ENCODE measurements at regions not wholly inside any gene's neighbourhood (a gene's known extent, or its start where the extent isn't known, plus 50 kb on each side); places are given as distances from the start of the nearest gene placed in this dataset.
A peak's percentile ranks its signal among the peaks of the same experiment; 100 is the strongest.

- 79 to 81% (median 81%) methylated on average over 8 of the region's 8 CpGs for WGBS, 3 donors
- H3K4me3 ChIP-seq (ENCODE audit: low read depth in 1 of 3, low read length in 3 of 3): no peak overlapping the region
- no peaks in the 10 kb centered on the region for H3K9me3 ChIP-seq (ENCODE audit: control insufficient read depth in 2 of 2, insufficient read depth in 1 of 2, low read depth in 1 of 2, low read length in 1 of 2)
- DNase-seq: no peak
- H3K27me3 ChIP-seq (ENCODE audit: control insufficient read depth in 3 of 3, insufficient read depth in 3 of 3, low read length in 3 of 3): no peaks in the 10 kb centered on the region
- no peak overlapping the region for H3K27ac ChIP-seq (ENCODE audit: low read depth in 1 of 3, low read length in 2 of 3)
- no peaks in the 10 kb centered on the region for H3K4me1 ChIP-seq (ENCODE audit: control insufficient read depth in 3 of 3, insufficient read depth in 2 of 3, low read depth in 1 of 3, low read length in 2 of 3)
- no peak for FAIRE-seq
- no peaks in the 10 kb centered on the region for H3K36me3 ChIP-seq (ENCODE audit: control insufficient read depth in 3 of 3, insufficient read depth in 2 of 3, low read depth in 1 of 3, low read length in 3 of 3)
These were observed 157.5 kb upstream of the NLRP1 start for GRCh38 chr17:5741810-5742209.

- H3K9me3 ChIP-seq (ENCODE audit: control insufficient read depth in 2 of 2, insufficient read depth in 1 of 2, low read depth in 1 of 2, low read length in 1 of 2): no peaks in the 10 kb centered on the region
- DNase-seq (no peak), FAIRE-seq (no peak)
- H3K27me3 ChIP-seq (ENCODE audit: control insufficient read depth in 3 of 3, insufficient read depth in 3 of 3, low read length in 3 of 3): no peaks in the 10 kb centered on the region
- H3K4me1 ChIP-seq (ENCODE audit: control insufficient read depth in 3 of 3, insufficient read depth in 2 of 3, low read depth in 1 of 3, low read length in 2 of 3): no peaks in the 10 kb centered on the region
- H3K4me3 ChIP-seq (ENCODE audit: low read depth in 1 of 3, low read length in 3 of 3): no peak overlapping the region
- 55 to 78% (median 65%) methylated on average over 4 of the region's 4 CpGs for WGBS, 3 donors
- no peaks in the 10 kb centered on the region for H3K36me3 ChIP-seq (ENCODE audit: control insufficient read depth in 3 of 3, insufficient read depth in 2 of 3, low read depth in 1 of 3, low read length in 3 of 3)
- H3K27ac ChIP-seq (ENCODE audit: low read depth in 1 of 3, low read length in 2 of 3): no peak overlapping the region
These were observed 161.0 kb upstream of the NLRP1 start for GRCh38 chr17:5745111-5745813.

GRCh38 chr17:5747276-5747675 lies 163.0 kb upstream of the NLRP1 start:
- DNase-seq: no peak
- no peaks in the 10 kb centered on the region for H3K9me3 ChIP-seq (ENCODE audit: control insufficient read depth in 2 of 2, insufficient read depth in 1 of 2, low read depth in 1 of 2, low read length in 1 of 2)
- H3K4me1 ChIP-seq (ENCODE audit: control insufficient read depth in 3 of 3, insufficient read depth in 2 of 3, low read depth in 1 of 3, low read length in 2 of 3): no peaks in the 10 kb centered on the region
- 83 to 87% (median 84%) methylated on average over 3 of the region's 3 CpGs for WGBS, 3 donors
- H3K4me3 ChIP-seq (ENCODE audit: low read depth in 1 of 3, low read length in 3 of 3): no peak overlapping the region
- no peaks in the 10 kb centered on the region for H3K27me3 ChIP-seq (ENCODE audit: control insufficient read depth in 3 of 3, insufficient read depth in 3 of 3, low read length in 3 of 3)
- H3K27ac ChIP-seq (ENCODE audit: low read depth in 1 of 3, low read length in 2 of 3): no peak overlapping the region
- no peaks in the 10 kb centered on the region for H3K36me3 ChIP-seq (ENCODE audit: control insufficient read depth in 3 of 3, insufficient read depth in 2 of 3, low read depth in 1 of 3, low read length in 3 of 3)
- FAIRE-seq: no peak

GRCh38 chr17:5747964-5748363 lies 163.7 kb upstream of the NLRP1 start:
- Histone ChIP-seq H3K27me3 (ENCODE audit: control insufficient read depth in 3 of 3, insufficient read depth in 3 of 3, low read length in 3 of 3) (no peaks in the 10 kb centered on the region), H3K36me3 (ENCODE audit: control insufficient read depth in 3 of 3, insufficient read depth in 2 of 3, low read depth in 1 of 3, low read length in 3 of 3) (no peaks in the 10 kb centered on the region), H3K27ac (ENCODE audit: low read depth in 1 of 3, low read length in 2 of 3) (no peak overlapping the region), H3K4me3 (ENCODE audit: low read depth in 1 of 3, low read length in 3 of 3) (no peak overlapping the region), H3K9me3 (ENCODE audit: control insufficient read depth in 2 of 2, insufficient read depth in 1 of 2, low read depth in 1 of 2, low read length in 1 of 2) (no peaks in the 10 kb centered on the region), H3K4me1 (ENCODE audit: control insufficient read depth in 3 of 3, insufficient read depth in 2 of 3, low read depth in 1 of 3, low read length in 2 of 3) (no peaks in the 10 kb centered on the region)
- no peak for FAIRE-seq
- 65 to 80% (median 73%) methylated on average over 4 of the region's 4 CpGs for WGBS, 3 donors
- no peak for DNase-seq

GRCh38 chr17:5753421-5753820 lies 169.1 kb upstream of the NLRP1 start:
- H3K36me3 ChIP-seq (ENCODE audit: control insufficient read depth in 3 of 3, insufficient read depth in 2 of 3, low read depth in 1 of 3, low read length in 3 of 3): no peaks in the 10 kb centered on the region
- DNase-seq (no peak), FAIRE-seq (no peak)
- no peaks in the 10 kb centered on the region for H3K4me1 ChIP-seq (ENCODE audit: control insufficient read depth in 3 of 3, insufficient read depth in 2 of 3, low read depth in 1 of 3, low read length in 2 of 3)
- WGBS, 3 donors: 83 to 86% (median 83%) methylated on average over 2 of the region's 2 CpGs
- H3K4me3 ChIP-seq (ENCODE audit: low read depth in 1 of 3, low read length in 3 of 3): no peak overlapping the region
- H3K27me3 ChIP-seq (ENCODE audit: control insufficient read depth in 3 of 3, insufficient read depth in 3 of 3, low read length in 3 of 3): peaks cover 0 to 5% (median 0%) of the 10 kb centered on the region in 3 donors
- no peak overlapping the region for H3K27ac ChIP-seq (ENCODE audit: low read depth in 1 of 3, low read length in 2 of 3)
- no peaks in the 10 kb centered on the region for H3K9me3 ChIP-seq (ENCODE audit: control insufficient read depth in 2 of 2, insufficient read depth in 1 of 2, low read depth in 1 of 2, low read length in 1 of 2)

GRCh38 chr17:5757314-5757907 lies 173.1 kb upstream of the NLRP1 start:
- no peaks in the 10 kb centered on the region for H3K9me3 ChIP-seq (ENCODE audit: control insufficient read depth in 2 of 2, insufficient read depth in 1 of 2, low read depth in 1 of 2, low read length in 1 of 2)
- H3K36me3 ChIP-seq (ENCODE audit: control insufficient read depth in 3 of 3, insufficient read depth in 2 of 3, low read depth in 1 of 3, low read length in 3 of 3): no peaks in the 10 kb centered on the region
- peaks cover 0 to 7% (median 0%) of the 10 kb centered on the region in 3 donors for H3K27me3 ChIP-seq (ENCODE audit: control insufficient read depth in 3 of 3, insufficient read depth in 3 of 3, low read length in 3 of 3)
- no peak overlapping the region for H3K4me3 ChIP-seq (ENCODE audit: low read depth in 1 of 3, low read length in 3 of 3)
- WGBS, 3 donors: 25 to 49% (median 40%) methylated on average over 8 of the region's 8 CpGs
- H3K27ac ChIP-seq (ENCODE audit: low read depth in 1 of 3, low read length in 2 of 3): no peak overlapping the region
- FAIRE-seq (no peak), DNase-seq (no peak)
- H3K4me1 ChIP-seq (ENCODE audit: control insufficient read depth in 3 of 3, insufficient read depth in 2 of 3, low read depth in 1 of 3, low read length in 2 of 3): no peaks in the 10 kb centered on the region

- Histone ChIP-seq H3K27me3 (ENCODE audit: control insufficient read depth in 3 of 3, insufficient read depth in 3 of 3, low read length in 3 of 3) (peaks cover 0 to 7% (median 2%) of the 10 kb centered on the region in 3 donors), H3K27ac (ENCODE audit: low read depth in 1 of 3, low read length in 2 of 3) (no peak overlapping the region), H3K36me3 (ENCODE audit: control insufficient read depth in 3 of 3, insufficient read depth in 2 of 3, low read depth in 1 of 3, low read length in 3 of 3) (no peaks in the 10 kb centered on the region), H3K4me1 (ENCODE audit: control insufficient read depth in 3 of 3, insufficient read depth in 2 of 3, low read depth in 1 of 3, low read length in 2 of 3) (no peaks in the 10 kb centered on the region), H3K9me3 (ENCODE audit: control insufficient read depth in 2 of 2, insufficient read depth in 1 of 2, low read depth in 1 of 2, low read length in 1 of 2) (no peaks in the 10 kb centered on the region), H3K4me3 (ENCODE audit: low read depth in 1 of 3, low read length in 3 of 3) (no peak overlapping the region)
- DNase-seq (peak in 1 of 2 donors; percentile 4), FAIRE-seq (no peak)
These were observed 174.3 kb upstream of the NLRP1 start for GRCh38 chr17:5758651-5759050.

GRCh38 chr17:5759501-5759925 lies 175.2 kb upstream of the NLRP1 start:
- WGBS, 3 donors: 39 to 62% (median 51%) methylated on average over 8 of the region's 8 CpGs
- Histone ChIP-seq H3K4me3 (ENCODE audit: low read depth in 1 of 3, low read length in 3 of 3) (no peak overlapping the region), H3K27me3 (ENCODE audit: control insufficient read depth in 3 of 3, insufficient read depth in 3 of 3, low read length in 3 of 3) (peaks cover 0 to 7% (median 2%) of the 10 kb centered on the region in 3 donors), H3K36me3 (ENCODE audit: control insufficient read depth in 3 of 3, insufficient read depth in 2 of 3, low read depth in 1 of 3, low read length in 3 of 3) (no peaks in the 10 kb centered on the region), H3K9me3 (ENCODE audit: control insufficient read depth in 2 of 2, insufficient read depth in 1 of 2, low read depth in 1 of 2, low read length in 1 of 2) (no peaks in the 10 kb centered on the region), H3K4me1 (ENCODE audit: control insufficient read depth in 3 of 3, insufficient read depth in 2 of 3, low read depth in 1 of 3, low read length in 2 of 3) (no peaks in the 10 kb centered on the region), H3K27ac (ENCODE audit: low read depth in 1 of 3, low read length in 2 of 3) (no peak overlapping the region)
- no peak for DNase-seq
- no peak for FAIRE-seq

GRCh38 chr17:5762191-5762590 lies 177.9 kb upstream of the NLRP1 start:
- Histone ChIP-seq H3K36me3 (ENCODE audit: control insufficient read depth in 3 of 3, insufficient read depth in 2 of 3, low read depth in 1 of 3, low read length in 3 of 3) (no peaks in the 10 kb centered on the region), H3K4me1 (ENCODE audit: control insufficient read depth in 3 of 3, insufficient read depth in 2 of 3, low read depth in 1 of 3, low read length in 2 of 3) (no peaks in the 10 kb centered on the region), H3K27ac (ENCODE audit: low read depth in 1 of 3, low read length in 2 of 3) (no peak overlapping the region), H3K27me3 (ENCODE audit: control insufficient read depth in 3 of 3, insufficient read depth in 3 of 3, low read length in 3 of 3) (peaks cover 0 to 2% (median 2%) of the 10 kb centered on the region in 3 donors), H3K4me3 (ENCODE audit: low read depth in 1 of 3, low read length in 3 of 3) (no peak overlapping the region), H3K9me3 (ENCODE audit: control insufficient read depth in 2 of 2, insufficient read depth in 1 of 2, low read depth in 1 of 2, low read length in 1 of 2) (no peaks in the 10 kb centered on the region)
- DNase-seq: no peak
- no peak for FAIRE-seq
- WGBS, 3 donors: 64 to 74% (median 69%) methylated on average over 2 of the region's 2 CpGs

All from small intestine (tissue), 7 donors.